Ishikawa (cell line): ENCODE measurements at regions not wholly inside any gene's neighbourhood (a gene's known extent, or its start where the extent isn't known, plus 50 kb on each side); places are given as distances from the start of the nearest gene placed in this dataset.

ENCODE experiments used
- CEBPB ChIP-seq: IDR thresholded peaks from 2 replicates; pipeline ENCODE4 v1.6.1; 2012
- NFIC ChIP-seq: IDR thresholded peaks from 2 replicates; pipeline ENCODE4 v1.6.1; 2012
- RAD21 ChIP-seq: IDR thresholded peaks from 2 replicates; pipeline ENCODE4 v1.6.1; 2012; ENCODE audit warnings: low read depth
- TCF12 ChIP-seq: IDR thresholded peaks from 2 replicates; pipeline ENCODE4 v1.6.1; 2012; ENCODE audit warnings: low read depth
- TF ChIP-seq, protein P1 (sequence below): IDR thresholded peaks from 2 replicates; pipeline ENCODE4 v1.6.1; 2012; ENCODE audit warnings: low read depth, mild to moderate bottlenecking

DNA sequence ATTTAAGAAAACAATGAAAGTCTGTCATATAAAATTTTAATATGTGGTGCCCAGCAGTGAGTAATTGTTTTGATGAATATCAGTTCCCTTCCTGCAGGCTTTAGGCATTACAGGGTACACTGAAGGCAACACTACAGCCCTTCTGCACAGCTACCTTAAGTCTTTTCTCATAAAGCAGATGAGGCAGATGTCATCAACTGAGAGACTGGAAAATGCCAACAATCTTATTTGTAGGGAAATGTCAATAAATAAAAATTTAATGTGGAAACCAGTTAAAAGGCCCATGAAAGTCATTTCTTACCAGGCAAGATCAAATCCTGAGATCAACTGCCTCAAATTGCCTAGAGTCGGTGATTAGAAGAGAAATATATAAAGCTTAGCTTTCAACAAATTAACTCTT, 193.4 kb upstream of the NWD2 start:
- TF ChIP-seq RAD21 (no peak), CEBPB (no peak), TCF12 (no peak), NFIC (no peak)
- TF ChIP-seq, protein P1, sequence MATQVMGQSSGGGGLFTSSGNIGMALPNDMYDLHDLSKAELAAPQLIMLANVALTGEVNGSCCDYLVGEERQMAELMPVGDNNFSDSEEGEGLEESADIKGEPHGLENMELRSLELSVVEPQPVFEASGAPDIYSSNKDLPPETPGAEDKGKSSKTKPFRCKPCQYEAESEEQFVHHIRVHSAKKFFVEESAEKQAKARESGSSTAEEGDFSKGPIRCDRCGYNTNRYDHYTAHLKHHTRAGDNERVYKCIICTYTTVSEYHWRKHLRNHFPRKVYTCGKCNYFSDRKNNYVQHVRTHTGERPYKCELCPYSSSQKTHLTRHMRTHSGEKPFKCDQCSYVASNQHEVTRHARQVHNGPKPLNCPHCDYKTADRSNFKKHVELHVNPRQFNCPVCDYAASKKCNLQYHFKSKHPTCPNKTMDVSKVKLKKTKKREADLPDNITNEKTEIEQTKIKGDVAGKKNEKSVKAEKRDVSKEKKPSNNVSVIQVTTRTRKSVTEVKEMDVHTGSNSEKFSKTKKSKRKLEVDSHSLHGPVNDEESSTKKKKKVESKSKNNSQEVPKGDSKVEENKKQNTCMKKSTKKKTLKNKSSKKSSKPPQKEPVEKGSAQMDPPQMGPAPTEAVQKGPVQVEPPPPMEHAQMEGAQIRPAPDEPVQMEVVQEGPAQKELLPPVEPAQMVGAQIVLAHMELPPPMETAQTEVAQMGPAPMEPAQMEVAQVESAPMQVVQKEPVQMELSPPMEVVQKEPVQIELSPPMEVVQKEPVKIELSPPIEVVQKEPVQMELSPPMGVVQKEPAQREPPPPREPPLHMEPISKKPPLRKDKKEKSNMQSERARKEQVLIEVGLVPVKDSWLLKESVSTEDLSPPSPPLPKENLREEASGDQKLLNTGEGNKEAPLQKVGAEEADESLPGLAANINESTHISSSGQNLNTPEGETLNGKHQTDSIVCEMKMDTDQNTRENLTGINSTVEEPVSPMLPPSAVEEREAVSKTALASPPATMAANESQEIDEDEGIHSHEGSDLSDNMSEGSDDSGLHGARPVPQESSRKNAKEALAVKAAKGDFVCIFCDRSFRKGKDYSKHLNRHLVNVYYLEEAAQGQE, result no peak
